OCI-LY3 (cell line): ENCODE measurements at regions not wholly inside any gene's neighbourhood (a gene's known extent, or its start where the extent isn't known, plus 50 kb on each side); places are given as distances from the start of the nearest gene placed in this dataset.
A peak's percentile ranks its signal among the peaks of the same experiment; 100 is the strongest.

Source experiments
- EZH2phosphoT487 ChIP-seq: fragments of 200-600 bp; shearing (Covaris generic); IDR thresholded peaks from 2 replicates; pipeline ENCODE4 v1.6.1; 2018; ENCODE audit warnings: antibody characterized with exemption, mixed run types, low read depth
- TF ChIP-seq, protein P1 (sequence below): fragments of 200-600, 300-600 bp; sonication (generic); IDR thresholded peaks from 2 replicates; pipeline ENCODE4 v1.5.1; 2014; ENCODE audit warnings: antibody characterized with exemption, low read length, low read depth

DNA sequence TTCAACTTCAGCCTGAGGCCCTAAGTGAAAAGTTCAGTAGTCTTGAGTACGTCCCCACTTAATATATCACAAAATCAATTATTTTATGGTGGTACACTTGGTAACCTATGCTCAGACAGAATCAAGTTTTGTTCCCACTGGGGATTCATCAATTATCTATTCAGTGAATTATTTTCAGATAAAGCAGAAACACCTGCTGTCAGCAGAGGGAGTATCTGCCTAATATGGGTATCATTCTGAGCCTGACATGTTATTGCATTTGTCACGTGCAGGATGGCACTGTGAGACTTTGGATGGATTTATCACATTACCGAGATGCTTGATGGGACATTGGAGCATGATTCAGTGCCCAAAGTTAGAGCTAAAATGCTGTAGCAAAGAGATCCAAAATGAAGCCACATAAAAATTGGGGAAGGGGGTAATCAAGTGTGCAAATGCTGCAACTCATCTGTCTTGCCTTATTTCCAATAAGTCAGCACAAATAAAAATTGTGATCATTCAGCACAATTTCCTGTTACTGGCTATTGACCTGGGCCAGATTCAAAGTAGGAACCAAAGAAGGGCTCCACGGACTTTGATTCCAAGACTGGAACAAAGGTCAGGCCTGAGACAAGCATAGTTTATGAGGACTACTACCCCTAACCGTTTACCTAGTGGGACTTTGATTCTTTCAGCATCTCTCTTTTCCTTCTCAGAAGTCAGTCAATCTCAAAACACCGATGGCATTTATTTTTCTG is 657.6 kb downstream of the LMO4 start:
- TF ChIP-seq, protein P1, sequence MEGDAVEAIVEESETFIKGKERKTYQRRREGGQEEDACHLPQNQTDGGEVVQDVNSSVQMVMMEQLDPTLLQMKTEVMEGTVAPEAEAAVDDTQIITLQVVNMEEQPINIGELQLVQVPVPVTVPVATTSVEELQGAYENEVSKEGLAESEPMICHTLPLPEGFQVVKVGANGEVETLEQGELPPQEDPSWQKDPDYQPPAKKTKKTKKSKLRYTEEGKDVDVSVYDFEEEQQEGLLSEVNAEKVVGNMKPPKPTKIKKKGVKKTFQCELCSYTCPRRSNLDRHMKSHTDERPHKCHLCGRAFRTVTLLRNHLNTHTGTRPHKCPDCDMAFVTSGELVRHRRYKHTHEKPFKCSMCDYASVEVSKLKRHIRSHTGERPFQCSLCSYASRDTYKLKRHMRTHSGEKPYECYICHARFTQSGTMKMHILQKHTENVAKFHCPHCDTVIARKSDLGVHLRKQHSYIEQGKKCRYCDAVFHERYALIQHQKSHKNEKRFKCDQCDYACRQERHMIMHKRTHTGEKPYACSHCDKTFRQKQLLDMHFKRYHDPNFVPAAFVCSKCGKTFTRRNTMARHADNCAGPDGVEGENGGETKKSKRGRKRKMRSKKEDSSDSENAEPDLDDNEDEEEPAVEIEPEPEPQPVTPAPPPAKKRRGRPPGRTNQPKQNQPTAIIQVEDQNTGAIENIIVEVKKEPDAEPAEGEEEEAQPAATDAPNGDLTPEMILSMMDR, result peak; percentile 20
- no peak for TF ChIP-seq EZH2phosphoT487
